HG02885 (cell line): ENCODE measurements at regions not wholly inside any gene's neighbourhood (a gene's known extent, or its start where the extent isn't known, plus 50 kb on each side); places are given as distances from the start of the nearest gene placed in this dataset.
"Not testable (repeated sequence)": the region's sequence is repeated elsewhere in the genome, so short reads cannot be mapped to it uniquely, and the experiment has no call there.

ENCODE experiments used
- ATAC-seq: cut with Tn5 transposase; IDR thresholded peaks from one replicate; pipeline ENCODE4 v1.9.1; 2021; ENCODE audit warnings: mild to moderate bottlenecking; ENCODE audit not compliant: unreplicated experiment, poor library complexity

DNA sequence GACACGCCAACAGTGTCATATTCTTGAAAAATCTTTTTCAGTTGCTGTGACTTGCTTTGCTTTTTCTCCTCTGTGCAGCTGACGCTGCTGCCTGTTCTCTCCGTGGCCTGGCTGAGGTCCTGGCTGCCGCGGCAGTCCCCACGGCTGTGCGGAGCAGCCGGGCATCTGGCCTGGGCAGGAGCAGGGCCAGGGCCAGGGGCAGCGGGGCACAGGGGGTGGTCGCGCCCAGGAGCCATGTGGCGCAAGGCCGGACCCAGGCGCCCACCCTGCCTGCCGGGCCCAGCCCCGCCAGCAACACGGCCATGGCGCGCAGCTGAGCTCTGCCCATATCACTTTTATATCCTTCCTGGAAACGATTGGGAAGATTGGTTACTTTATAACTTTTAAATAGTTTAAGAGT is 109.4 kb upstream of the ACBD5 start:
- ATAC-seq: no peak

DNA sequence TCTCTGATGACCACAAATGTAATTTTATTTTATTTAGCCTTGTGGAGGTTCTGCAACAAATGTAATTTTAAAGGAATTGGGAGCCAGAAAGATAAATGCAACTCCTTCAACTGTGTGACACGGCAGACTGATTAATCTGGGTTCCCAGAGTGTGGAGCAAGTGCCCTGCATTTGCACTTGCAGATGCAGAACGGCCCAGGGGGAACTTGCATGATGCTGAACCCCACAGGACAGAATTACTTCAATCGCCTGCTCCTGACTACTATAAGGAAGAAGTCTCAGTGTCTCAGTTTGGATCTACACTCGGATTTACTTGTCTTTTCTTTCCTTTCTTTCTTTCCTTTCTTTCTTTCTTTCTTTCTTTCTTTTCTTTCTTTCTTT is 107.2 kb upstream of the ACBD5 start:
- ATAC-seq: not testable (repeated sequence)

DNA sequence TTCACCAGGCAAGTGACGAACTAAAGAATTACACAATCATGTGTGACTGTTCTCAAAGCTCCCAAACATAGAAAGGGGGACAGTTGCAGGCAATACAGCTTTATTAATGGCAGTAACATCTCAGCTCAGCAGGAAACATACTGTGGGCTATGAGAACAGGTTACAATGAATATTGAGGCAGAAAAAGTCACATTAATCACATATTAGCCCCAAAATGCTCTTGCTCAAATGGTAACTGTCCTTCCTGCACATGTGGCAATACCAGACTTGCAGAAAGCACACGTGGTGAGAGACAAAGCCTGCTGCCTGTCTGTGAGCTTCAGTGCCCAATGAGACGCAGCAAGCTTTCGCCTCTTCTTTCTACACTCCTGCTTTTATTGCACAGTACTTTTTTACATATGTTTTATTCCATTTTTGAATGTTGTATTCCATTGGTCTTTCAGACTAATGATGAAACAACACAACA is 104.9 kb upstream of the ACBD5 start:
- peak; percentile 78 for ATAC-seq

DNA sequence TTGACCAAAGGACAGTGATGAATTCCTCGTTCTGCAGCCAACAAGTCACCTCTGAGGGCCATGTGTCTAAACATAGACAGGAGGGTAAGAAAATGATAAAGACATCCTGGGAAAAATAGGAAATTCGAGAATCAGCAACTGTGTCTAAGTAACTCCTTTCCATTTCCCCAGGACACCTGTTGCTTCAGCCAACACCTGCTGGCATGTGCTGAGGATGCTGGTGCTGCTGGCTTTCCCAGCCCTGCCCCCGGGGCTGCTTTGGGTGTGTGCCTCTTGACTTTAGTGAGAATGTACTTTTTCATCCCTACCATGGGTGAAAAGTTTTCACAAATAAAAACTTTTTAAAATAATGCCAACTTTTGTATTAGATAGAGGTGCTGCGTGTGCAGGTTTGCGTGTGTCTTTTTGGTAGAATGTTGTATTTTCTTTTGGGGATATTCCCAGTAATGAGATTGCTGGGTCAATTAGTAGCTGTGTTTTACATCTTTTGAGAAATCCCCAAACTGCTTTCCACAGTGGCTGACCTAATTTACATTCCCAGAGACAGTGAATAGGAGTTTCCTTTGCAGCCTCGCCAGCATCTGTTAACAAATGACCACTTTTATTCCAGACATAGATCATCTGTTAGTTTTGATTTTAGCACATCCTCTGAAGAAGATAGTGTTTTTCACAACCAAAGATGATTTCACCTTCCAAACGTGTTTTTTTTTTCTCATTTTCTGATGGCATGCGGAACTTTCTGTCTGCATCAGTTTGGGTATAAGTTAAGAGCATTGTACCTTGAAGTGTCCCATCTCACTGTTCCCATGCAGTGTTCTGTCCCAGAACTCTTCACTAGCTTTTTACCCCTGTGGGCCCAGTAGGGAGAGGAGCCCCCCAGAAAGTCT is 104.2 kb upstream of the ACBD5 start:
- ATAC-seq: peak; percentile 53

DNA sequence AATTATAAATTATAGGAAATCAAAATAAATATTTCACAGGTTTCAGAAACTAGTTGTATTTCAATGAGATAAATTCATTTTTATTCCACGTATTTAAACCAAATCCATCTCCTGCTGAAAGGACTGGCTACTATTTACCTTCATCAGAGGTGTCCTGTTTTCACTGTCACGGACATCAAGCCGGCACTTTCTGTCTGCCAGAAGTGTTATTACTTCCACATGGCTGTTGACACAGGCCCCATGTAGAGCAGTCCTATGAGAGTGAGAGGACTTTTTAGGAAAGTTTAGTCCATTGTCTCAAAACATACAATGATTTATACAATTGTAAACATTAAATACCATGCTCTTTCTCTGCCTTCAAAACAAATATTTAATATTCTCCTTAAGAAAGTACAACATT is 100.4 kb upstream of the ACBD5 start:
- no peak for ATAC-seq

DNA sequence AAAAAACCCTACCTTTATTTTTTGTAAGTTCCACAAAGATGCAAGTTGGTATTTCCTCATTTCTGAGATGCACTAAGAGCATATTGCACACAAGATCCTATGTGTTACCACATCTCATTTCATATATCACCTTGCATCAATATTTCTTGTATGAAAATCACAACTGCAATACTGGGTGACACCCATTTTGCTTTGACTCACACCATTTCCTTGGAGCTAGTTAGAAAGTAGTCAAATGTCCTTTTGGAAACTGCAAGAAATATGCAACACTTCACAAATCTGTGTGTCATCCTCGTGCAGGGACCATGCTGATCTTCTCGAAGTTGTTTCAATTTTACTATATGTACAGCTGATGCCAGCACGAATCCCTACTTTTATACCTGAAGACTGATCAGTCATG is 94.6 kb upstream of the ACBD5 start:
- ATAC-seq: not testable (repeated sequence)

DNA sequence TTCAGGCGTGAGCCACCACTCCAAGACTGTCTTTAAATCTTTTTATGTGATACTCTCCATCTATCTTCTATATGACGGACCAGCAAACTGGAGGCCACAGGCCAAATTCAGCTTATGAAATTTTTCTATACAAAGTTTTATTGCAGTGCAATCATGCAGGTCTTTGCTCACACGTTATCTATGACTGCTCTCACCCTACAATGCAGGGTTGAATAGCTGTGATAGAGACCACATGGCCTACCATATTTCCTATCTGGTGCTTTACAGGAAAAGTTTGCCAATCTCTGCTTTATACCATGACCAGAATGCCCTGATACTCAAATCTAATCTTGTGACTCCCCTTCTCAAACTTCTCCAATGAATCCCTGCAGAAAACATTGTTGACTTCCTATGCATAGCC is 89.5 kb upstream of the ACBD5 start:
- ATAC-seq: no peak

DNA sequence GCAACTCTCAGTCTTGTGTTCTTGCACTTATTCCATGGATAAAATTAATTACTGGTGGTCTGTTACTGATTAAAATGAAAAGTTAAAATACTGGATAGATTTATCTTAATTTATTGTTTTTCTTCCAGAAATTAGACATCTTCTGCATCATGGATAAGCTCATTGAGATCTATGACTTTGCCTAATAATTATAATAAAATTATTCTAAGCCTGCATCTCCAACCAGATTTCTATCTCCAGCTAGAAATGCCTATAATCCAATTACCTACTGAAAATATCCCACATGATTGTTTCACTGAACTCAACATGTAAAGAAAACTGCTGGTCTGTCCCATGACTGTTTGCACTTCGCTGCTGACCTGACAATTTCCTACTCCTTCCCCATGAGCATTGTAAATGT is 88.3 kb upstream of the ACBD5 start:
- ATAC-seq: no peak

DNA sequence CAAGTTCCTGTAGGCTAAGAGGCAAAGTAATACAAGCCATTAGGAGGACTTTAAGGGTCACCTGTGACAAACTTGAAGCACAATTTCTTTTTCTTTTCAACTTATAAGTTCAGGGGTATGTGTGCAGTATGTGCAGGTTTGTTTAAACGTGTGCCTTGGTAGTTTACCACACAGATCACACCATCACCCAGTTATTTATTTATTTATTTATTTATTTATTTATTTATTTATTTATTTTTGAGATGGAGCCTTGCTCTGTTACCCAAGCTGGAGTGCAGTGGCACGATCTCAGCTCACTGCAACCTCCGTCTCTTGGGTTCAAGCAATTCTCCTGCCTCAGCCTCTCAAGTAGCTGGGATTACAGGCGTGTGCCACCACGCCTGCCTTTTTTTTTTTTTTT is 86.2 kb upstream of the ACBD5 start:
- not testable (repeated sequence) for ATAC-seq

DNA sequence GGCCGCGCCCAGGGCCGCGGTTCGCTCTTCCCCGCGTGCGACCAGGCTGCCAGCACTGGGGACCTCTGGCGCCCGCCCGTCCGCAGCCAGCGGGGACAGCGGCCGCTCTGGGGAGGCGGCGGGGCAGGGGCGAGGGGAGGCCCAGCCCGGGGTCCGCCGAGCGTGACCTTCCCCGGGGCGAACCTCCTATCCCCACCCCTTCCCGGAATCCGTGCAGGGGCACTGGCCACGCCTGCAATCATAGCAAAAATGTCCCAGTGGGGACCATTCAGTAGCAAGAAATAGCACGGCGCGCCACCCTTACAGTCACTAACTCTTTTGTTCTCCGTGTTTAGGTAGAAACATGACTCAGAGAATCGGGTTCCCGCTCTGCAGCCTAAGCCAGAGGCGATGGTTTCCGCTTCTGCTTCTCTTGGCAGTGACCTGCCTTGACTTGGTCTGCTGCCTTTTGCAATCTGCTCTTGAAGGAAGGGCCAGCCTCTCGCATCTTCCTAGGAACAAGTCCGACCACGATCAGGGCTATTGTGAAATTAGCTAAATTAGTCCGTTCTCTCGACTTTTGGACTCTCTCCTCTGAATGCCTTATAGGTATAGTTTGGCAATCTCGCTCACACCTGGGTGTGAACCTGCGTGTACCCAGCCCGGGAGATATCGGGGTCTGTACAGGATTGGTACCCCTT is 79.3 kb upstream of the ACBD5 start:
- ATAC-seq: peak; percentile 76

DNA sequence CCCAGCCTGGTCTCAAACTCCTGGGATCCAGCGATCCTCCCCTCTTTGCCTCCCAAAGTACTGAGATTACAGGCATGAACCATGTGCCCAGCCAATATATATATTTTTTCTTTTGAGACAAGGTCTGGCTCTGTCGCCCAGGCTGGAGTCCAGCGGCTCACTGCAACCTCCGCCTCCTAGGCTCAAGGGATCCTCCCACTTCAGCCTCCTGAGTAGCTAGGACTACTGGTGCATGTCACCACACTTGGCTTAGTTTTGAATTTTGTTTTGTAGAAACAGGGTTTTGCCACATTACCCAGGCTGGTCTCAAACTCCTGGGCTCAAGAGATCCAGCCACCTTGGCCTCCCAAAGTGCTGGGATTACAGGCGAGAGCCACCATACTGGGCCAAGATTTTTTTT is 78.5 kb upstream of the ACBD5 start:
- not testable (repeated sequence) for ATAC-seq

DNA sequence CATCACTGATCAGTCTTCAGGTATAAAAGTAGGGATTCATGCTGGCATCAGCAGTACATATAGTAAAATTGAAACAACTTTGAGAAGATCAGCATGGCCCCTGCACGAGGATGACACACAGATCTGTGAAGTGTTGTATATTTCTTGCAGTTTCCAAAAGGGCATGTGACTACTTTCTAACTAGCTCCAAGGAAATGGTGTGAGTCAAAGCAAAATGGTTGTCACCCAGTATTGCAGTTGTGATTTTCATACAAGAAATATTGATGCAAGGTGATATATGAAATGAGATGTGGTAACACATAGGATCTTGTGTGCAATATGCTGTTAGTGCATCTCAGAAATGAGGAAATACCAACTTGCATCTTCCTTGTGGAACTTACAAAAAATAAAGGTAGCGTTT is 74.5 kb upstream of the ACBD5 start:
- not testable (repeated sequence) for ATAC-seq

DNA sequence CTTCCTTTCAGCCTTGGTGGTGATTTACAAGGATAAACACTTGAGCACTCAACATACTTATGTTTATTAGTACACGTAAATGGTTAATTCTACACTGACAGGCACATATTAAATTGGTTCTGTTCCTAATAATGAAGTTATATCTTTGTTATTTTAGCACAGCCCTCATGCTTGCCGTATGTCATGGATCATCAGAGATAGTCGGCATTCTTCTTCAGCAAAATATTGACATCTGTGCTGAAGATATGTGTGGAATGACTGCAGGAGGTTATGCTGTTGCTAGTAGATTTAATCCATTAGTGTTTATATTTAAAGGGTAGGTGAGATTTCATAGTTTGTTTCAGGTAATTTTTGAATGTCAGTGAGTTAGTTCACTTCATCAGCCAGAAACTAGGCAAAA is 73.0 kb upstream of the ACBD5 start:
- not testable (repeated sequence) for ATAC-seq

DNA sequence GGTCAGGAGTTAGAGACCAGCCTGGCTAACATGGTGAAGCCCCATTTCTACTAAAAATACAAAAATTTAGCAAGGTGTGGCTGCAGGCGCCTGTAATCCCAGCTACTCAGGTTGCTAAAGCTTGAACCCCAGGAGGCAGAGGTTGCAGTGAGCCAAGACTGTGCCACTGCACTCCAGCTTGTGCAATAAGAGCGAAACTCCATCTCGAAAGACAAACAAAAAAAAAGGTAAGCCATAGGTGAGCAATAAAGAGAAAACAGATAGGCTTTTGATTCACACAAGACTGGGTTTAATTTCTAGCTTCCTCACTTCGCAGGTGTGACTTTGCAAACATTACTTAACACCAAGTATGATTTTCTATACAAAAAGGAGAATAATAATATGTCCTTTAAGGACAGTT is 72.3 kb upstream of the ACBD5 start:
- ATAC-seq: no peak

DNA sequence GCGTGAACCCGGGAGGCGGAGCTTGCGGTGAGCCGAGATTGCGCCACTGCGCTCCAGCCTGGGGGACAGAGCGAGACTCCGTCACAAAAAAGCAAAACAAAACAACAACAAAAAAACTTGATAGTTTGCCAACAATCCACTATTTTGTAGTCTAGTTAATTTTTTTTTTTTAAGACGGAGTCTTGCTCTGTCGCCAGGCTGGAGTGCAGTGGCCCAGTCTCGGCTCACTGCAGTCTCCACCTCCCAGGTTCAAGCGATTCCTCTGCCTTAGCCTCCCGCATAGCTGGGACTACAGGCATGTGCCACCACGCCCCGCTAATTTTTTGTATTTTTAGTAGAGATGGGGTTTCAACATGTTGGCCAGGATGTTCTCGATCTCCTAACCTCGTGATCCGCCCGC is 71.2 kb upstream of the ACBD5 start:
- not testable (repeated sequence) for ATAC-seq

DNA sequence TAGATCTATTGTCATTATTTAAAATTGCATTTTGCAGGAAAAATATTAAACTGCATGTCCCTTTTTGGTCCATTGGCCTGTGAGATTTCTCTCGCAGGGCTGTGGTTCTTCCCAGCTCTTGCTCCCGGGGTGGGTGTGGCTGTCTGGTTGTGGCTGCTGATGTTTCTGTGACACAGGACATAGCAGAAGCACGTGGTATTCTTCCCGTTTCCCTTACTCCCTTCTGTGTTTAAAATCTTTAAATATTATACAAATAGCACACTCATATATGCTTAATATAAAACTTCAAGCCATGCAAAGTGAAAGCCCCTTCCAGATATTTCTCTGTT is 57.9 kb upstream of the ACBD5 start:
- not testable (repeated sequence) for ATAC-seq

DNA sequence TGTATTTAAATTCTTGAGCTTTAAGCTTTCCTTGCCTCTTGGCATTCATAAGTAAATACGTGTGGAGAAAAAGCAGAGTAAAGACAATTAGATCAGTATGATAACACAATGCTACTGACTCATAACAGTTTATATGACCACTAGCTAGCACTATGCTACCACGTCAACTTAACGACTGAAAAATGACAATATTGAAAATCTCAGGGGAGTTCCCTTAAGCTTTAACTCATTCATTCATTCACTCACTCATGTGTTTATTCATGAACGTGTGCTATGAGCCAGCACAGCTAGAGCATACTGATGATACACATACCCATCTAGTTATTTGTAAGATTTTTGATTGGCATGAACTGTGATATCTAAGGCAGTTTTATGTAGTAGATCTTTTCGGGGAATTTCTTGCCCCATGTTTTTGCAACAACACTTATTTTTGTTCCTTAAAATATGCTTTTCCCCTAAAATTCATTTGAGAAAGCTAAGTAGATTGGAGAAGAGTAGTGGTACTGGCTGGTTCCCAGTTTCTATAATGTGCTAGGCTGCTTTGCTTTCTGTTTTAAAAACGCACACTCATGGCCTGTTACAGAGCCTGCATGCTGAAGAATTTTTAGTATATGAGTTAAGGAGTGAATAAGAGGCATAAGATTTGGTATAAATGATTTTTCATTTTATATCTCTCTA is 57.4 kb upstream of the ACBD5 start:
- no peak for ATAC-seq

DNA sequence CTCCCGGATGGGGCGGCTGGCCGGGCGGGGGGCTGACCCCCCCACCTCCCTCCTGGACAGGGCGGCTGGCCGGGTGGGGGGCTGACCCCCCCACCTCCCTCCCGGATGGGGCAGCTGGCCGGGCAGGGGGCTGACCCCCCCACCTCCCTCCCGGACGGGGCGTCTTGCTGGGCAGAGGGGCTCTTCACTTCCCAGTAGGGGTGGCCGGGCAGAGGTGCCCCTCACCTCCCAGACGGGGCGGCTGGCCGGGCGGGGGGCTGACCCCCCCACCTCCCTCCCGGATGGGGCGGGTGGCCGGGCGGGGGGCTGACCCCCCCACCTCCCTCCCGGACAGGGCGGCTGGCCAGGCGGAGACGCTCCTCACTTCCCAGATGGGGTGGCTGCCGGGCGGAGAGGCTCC is 55.7 kb upstream of the ACBD5 start:
- ATAC-seq: not testable (repeated sequence)

DNA sequence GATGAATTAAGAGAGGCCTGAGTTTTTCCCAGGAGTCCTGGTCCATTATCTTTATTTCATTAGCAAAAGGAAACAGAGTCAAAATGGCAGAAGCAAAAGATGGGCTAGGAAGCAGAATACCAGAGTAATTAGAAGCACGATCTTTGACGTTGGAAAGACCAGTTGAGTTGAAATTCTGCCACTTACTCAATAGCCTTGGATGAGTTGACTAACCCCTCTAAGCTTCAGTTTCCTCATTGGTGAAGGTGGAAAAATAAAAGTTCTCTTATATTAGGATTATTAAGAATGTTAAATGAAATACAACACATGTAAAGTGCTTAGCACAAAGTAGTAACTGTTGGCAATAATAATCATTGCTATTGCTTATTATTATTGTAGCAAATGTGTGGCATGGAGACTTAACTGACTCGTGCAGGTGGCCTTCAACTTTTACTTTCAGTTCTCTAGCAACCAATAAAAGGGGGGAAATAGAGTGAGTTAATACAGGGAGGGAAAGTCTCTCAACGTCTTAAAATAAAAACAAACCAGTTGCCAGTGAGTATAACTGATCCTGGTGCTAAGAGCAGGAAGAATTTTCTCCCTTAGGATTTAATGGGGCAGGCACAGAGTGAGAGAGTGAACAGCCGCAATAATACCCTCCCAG is 50.8 kb upstream of the ACBD5 start:
- peak; percentile 89 for ATAC-seq
